Natural killer cell (primary cell): ENCODE measurements at regions not wholly inside any gene's neighbourhood (a gene's known extent, or its start where the extent isn't known, plus 50 kb on each side); places are given as distances from the start of the nearest gene placed in this dataset.
"Not testable (repeated sequence)": the region's sequence is repeated elsewhere in the genome, so short reads cannot be mapped to it uniquely, and the experiment has no call there.

Experiments
- ATAC-seq, 3 donors: fragments of 150-1000 bp in 2 of 3; fragments of 200-7000 bp in 1 of 3; cut with Tn5 transposase; 1 replicate in 1 of 3; 2 replicates in 2 of 3; pipeline ENCODE4 v1.10.0; 2021; ENCODE audit warnings: mild to moderate bottlenecking in 2 of 3, moderate library complexity in 2 of 3
- DNase-seq, 2 donors: peaks; one replicate each; pipeline versions ENCODE4 v3.0.0 to v3.0.0-alpha.2; 2013 to 2021; ENCODE audit warnings: mixed read lengths in 1 of 2
- H3K27ac ChIP-seq: one replicate; pipeline ENCODE4 v1.5.1; 2013; ENCODE audit warnings: mild to moderate bottlenecking, low read length
- H3K27me3 ChIP-seq: one replicate; pipeline ENCODE4 v1.6.1; 2013; ENCODE audit warnings: low read length; ENCODE audit not compliant: control insufficient read depth, insufficient read depth
- H3K36me3 ChIP-seq: one replicate; pipeline ENCODE4 v1.6.1; 2013; ENCODE audit warnings: low read length; ENCODE audit not compliant: control insufficient read depth, insufficient read depth
- H3K4me1 ChIP-seq: one replicate; pipeline ENCODE4 v1.6.1; 2013; ENCODE audit warnings: low read length; ENCODE audit not compliant: control insufficient read depth, insufficient read depth
- H3K4me3 ChIP-seq: one replicate; pipeline ENCODE4 v1.5.1; 2013; ENCODE audit warnings: low read length
- H3K9me3 ChIP-seq: one replicate; pipeline ENCODE4 v1.6.1; 2013; ENCODE audit warnings: low read length; ENCODE audit not compliant: control insufficient read depth, insufficient read depth
- H3K27ac Mint-ChIP-seq, 2 donors: one replicate each; pipeline ENCODE4 v1.8.0; 2022; ENCODE audit warnings: mild to moderate bottlenecking in 2 of 2, mixed read lengths in 2 of 2, moderate library complexity in 1 of 2
- H3K27me3 Mint-ChIP-seq, 2 donors: one replicate each; pipeline ENCODE4 v1.8.0; 2022; ENCODE audit warnings: low read depth in 2 of 2, mixed read lengths in 2 of 2
- H3K36me3 Mint-ChIP-seq: one replicate; pipeline ENCODE4 v1.8.0; 2022; ENCODE audit warnings: mixed read lengths
- H3K4me1 Mint-ChIP-seq, 2 donors: one replicate each; pipeline ENCODE4 v1.8.0; 2022; ENCODE audit warnings: mixed read lengths in 2 of 2
- H3K4me3 Mint-ChIP-seq: one replicate; pipeline ENCODE4 v1.8.0; 2022; ENCODE audit warnings: mild to moderate bottlenecking, moderate library complexity, mixed read lengths
- H3K9me3 Mint-ChIP-seq, 2 donors: one replicate each; pipeline ENCODE4 v1.8.0; 2022; ENCODE audit warnings: mixed read lengths in 2 of 2
- WGBS: methylation state at CpG from one replicate; pipeline ENCODE4 v1.1.7; 2013; ENCODE audit warnings: missing lambda C conversion rate; ENCODE audit not compliant: insufficient coverage; 5-methylcytosine and 5-hydroxymethylcytosine counted together
- intact Hi-C: fragments of 100-400 bp; cut with micrococcal nuclease; formaldehyde crosslinking; loops from one replicate; pipeline ENCODE4 v1.14.2; 2022
- TF ChIP-seq, protein P1 (sequence below): fragments of 200-600 bp; IDR thresholded peaks from one replicate; pipeline ENCODE4 v1.8.0; 2022; ENCODE audit warnings: antibody characterized with exemption

DNA sequence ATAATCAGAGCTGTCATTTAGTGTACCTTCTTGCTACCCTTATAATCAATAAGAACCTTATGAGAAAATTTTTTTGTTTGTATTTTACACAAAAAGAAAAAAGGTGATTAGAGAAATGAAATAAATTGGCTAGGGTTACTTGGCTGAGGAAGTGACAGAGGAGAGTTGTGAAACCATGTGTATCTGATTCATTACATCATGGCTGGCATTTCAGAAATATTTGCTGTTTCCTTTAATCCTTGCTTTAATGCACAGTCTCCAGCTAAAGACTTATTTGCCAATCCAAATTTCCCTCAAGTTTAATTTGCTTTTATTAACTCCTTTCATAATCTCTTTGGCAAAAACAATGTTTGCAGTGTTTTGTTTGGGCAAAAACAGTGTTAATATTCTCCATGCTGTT, 543.1 kb downstream of the KIF4B start:
- ATAC-seq, result no peak

DNA sequence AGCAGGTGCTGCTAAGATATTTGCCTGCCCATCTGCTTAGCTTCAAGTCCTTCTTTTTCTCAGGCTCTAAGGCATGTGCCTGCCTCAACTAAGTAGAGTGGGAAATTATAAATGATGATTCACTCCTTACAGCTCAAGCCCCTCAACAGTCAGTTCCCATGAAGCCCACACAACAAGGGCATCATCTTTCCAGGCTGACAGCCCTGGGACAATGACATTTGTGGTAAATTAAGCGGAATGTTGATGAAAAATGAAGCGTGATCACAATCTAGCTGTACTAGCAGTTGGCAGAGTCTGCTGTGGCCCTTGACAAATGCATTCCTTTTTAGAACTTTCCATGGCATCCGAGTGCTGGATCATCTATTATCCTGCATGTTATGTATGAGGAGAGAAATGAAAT, 548.6 kb downstream of the KIF4B start:
- Mint-ChIP-seq H3K4me1 (no peaks in the 10 kb centered on the region), H3K9me3 (peaks cover 16 to 17% of the 10 kb centered on the region in 2 donors), H3K27me3 (no peaks in the 10 kb centered on the region), H3K36me3 (no peaks in the 10 kb centered on the region), H3K4me3 (no peak overlapping the region), H3K27ac (no peak overlapping the region)
- no peaks in the 10 kb centered on the region for H3K36me3 ChIP-seq
- 91% methylated on average over 2 of the region's 3 CpGs for WGBS
- no peak overlapping the region for H3K4me3 ChIP-seq
- H3K4me1 ChIP-seq, result no peaks in the 10 kb centered on the region
- ATAC-seq (no peak), DNase-seq (no peak)
- TF ChIP-seq, protein P1, sequence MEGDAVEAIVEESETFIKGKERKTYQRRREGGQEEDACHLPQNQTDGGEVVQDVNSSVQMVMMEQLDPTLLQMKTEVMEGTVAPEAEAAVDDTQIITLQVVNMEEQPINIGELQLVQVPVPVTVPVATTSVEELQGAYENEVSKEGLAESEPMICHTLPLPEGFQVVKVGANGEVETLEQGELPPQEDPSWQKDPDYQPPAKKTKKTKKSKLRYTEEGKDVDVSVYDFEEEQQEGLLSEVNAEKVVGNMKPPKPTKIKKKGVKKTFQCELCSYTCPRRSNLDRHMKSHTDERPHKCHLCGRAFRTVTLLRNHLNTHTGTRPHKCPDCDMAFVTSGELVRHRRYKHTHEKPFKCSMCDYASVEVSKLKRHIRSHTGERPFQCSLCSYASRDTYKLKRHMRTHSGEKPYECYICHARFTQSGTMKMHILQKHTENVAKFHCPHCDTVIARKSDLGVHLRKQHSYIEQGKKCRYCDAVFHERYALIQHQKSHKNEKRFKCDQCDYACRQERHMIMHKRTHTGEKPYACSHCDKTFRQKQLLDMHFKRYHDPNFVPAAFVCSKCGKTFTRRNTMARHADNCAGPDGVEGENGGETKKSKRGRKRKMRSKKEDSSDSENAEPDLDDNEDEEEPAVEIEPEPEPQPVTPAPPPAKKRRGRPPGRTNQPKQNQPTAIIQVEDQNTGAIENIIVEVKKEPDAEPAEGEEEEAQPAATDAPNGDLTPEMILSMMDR, result no peak
- intact Hi-C loops, result no loop called here
- H3K27ac ChIP-seq, result no peak overlapping the region
- no peaks in the 10 kb centered on the region for H3K9me3 ChIP-seq
- H3K27me3 ChIP-seq, result no peaks in the 10 kb centered on the region

More for the DNA sequence above, 543.1 kb downstream of the KIF4B start:
- no peak overlapping the region for H3K27ac Mint-ChIP-seq
- H3K27me3 ChIP-seq, result no peaks in the 10 kb centered on the region
- H3K4me3 ChIP-seq, result no peak overlapping the region
- no peaks in the 10 kb centered on the region for H3K4me1 ChIP-seq
- DNase-seq, result no peak
- no peak overlapping the region for H3K4me3 Mint-ChIP-seq
- H3K4me1 Mint-ChIP-seq, result no peaks in the 10 kb centered on the region
- H3K9me3 Mint-ChIP-seq, result peaks cover 10 to 16% of the 10 kb centered on the region in 2 donors
- TF ChIP-seq, protein P1, result no peak
- no peak overlapping the region for H3K27ac ChIP-seq
- no peaks in the 10 kb centered on the region for H3K36me3 Mint-ChIP-seq
- no peaks in the 10 kb centered on the region for H3K36me3 ChIP-seq
- no peaks in the 10 kb centered on the region for H3K9me3 ChIP-seq
- intact Hi-C loops, result no loop called here
- no peaks in the 10 kb centered on the region for H3K27me3 Mint-ChIP-seq

DNA sequence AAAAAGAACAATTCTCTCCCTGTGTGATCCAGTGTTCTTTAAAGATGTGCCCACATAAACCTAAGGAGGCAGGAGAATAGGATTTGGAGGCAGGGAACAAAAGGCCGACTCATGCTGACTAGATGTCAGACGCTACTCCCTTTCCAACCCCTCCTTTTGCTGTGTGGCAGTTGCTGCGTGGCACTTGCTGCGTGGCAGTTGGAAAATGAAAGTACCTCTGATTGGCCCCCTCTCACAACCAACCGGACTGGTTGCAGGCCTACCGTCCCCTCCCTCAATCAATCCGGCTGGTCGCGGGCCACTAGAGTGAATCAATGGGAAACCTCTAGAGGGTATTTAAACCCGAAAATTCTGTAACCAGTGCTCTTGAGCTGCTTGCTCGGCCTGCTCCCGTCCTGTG, 551.0 kb downstream of the KIF4B start:
- no peak overlapping the region for H3K4me3 ChIP-seq
- WGBS, result 82% methylated on average over 12 of the region's 12 CpGs
- H3K27me3 Mint-ChIP-seq, result no peaks in the 10 kb centered on the region
- peaks cover 13 to 14% of the 10 kb centered on the region in 2 donors for H3K9me3 Mint-ChIP-seq
- H3K36me3 Mint-ChIP-seq, result no peaks in the 10 kb centered on the region
- H3K9me3 ChIP-seq, result peaks cover 1% of the 10 kb centered on the region
- intact Hi-C loops, result no loop called here
- H3K4me1 Mint-ChIP-seq, result no peaks in the 10 kb centered on the region
- no peak overlapping the region for H3K4me3 Mint-ChIP-seq
- no peaks in the 10 kb centered on the region for H3K4me1 ChIP-seq
- no peaks in the 10 kb centered on the region for H3K36me3 ChIP-seq
- ATAC-seq (no peak), DNase-seq (no peak)
- no peak overlapping the region for H3K27ac ChIP-seq
- H3K27me3 ChIP-seq, result no peaks in the 10 kb centered on the region
- TF ChIP-seq, protein P1, result no peak
- H3K27ac Mint-ChIP-seq, result no peak overlapping the region

DNA sequence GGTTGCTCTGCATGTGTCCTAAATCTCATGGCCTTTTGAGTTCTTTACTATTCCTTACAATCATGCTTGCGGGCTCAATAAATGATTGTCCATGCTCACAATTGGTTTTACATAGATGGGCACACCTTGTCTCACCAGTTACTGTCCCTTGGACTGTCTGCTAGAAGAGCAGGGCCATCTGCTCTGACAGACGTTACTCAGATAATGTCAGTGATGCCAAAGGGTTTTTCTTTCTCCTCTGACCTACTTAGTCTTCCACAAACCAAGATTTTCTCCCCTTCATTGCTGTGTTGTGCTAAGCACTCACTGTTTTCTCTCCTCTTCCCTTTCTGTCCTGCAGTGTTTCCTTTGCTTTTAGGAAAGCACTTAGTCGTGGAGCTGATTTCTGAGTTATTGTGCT, 562.3 kb downstream of the KIF4B start:
- intact Hi-C loops, result no loop called here
- no peaks in the 10 kb centered on the region for H3K9me3 ChIP-seq
- DNase-seq, result no peak
- no peak overlapping the region for H3K4me3 Mint-ChIP-seq
- H3K27me3 Mint-ChIP-seq, result no peaks in the 10 kb centered on the region
- TF ChIP-seq, protein P1, result no peak
- WGBS, result 59% methylated on average over 3 of the region's 3 CpGs
- H3K27ac Mint-ChIP-seq, result no peak overlapping the region
- H3K27ac ChIP-seq, result no peak overlapping the region
- H3K4me3 ChIP-seq, result no peak overlapping the region
- H3K36me3 ChIP-seq, result no peaks in the 10 kb centered on the region
- peaks cover 0 to 4% of the 10 kb centered on the region in 2 donors for H3K9me3 Mint-ChIP-seq
- H3K36me3 Mint-ChIP-seq, result no peaks in the 10 kb centered on the region
- H3K4me1 ChIP-seq, result no peaks in the 10 kb centered on the region
- ATAC-seq, result no peak
- no peaks in the 10 kb centered on the region for H3K27me3 ChIP-seq
- H3K4me1 Mint-ChIP-seq, result no peaks in the 10 kb centered on the region

DNA sequence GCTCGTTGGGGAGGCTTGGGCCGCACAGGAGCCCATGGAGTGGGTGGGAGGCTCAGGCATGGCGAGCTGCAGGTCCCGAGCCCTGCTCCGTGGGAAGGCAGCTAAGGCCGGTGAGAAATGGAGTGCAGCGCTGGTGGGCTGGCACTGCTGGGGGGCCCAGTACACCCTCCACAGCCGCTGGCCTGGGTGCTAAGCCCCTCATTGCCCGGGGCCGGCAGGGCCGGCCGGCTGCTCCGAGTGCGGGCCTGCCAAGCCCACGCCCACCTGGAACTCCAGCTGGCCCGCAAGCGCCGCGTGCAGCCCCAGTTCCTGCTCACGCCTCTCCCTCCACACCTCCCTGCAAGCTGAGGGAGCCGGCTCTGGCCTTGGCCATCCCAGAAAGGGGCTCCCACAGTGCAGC, 573.3 kb downstream of the KIF4B start:
- not testable (repeated sequence) for H3K36me3 Mint-ChIP-seq

More for the DNA sequence above, 573.3 kb downstream of the KIF4B start:
- H3K4me3 ChIP-seq, H3K4me3 Mint-ChIP-seq, H3K9me3 Mint-ChIP-seq, ATAC-seq, H3K9me3 ChIP-seq, H3K4me1 ChIP-seq, H3K4me1 Mint-ChIP-seq, H3K27me3 ChIP-seq, DNase-seq, H3K27ac Mint-ChIP-seq, H3K27ac ChIP-seq, H3K36me3 ChIP-seq, H3K27me3 Mint-ChIP-seq, intact Hi-C loops: not testable (repeated sequence)
- 95% methylated on average over 21 of the region's 21 CpGs for WGBS
